HUES64 (cell line): ENCODE measurements at regions not wholly inside any gene's neighbourhood (a gene's known extent, or its start where the extent isn't known, plus 50 kb on each side); places are given as distances from the start of the nearest gene placed in this dataset.

Experiments used
- H3K27ac ChIP-seq: 2 replicates; pipeline ENCODE4 v1.7.0; 2013; ENCODE audit warnings: low read depth, low read length, inconsistent platforms
- H3K27me3 ChIP-seq: 2 replicates; pipeline ENCODE4 v1.6.1; 2013; ENCODE audit warnings: mild to moderate bottlenecking, low read length; ENCODE audit not compliant: insufficient read depth
- H3K36me3 ChIP-seq: 2 replicates; pipeline ENCODE4 v1.6.1; 2013; ENCODE audit warnings: mild to moderate bottlenecking, low read length; ENCODE audit not compliant: insufficient read depth
- H3K4me1 ChIP-seq: 2 replicates; pipeline ENCODE4 v1.6.1; 2013; ENCODE audit warnings: mild to moderate bottlenecking, low read length, moderate library complexity; ENCODE audit not compliant: insufficient read depth
- H3K4me3 ChIP-seq: 2 replicates; pipeline ENCODE4 v1.5.1; 2013; ENCODE audit warnings: mild to moderate bottlenecking, low read length, moderate library complexity
- H3K9ac ChIP-seq: 2 replicates; pipeline ENCODE4 v1.6.1; 2013; ENCODE audit warnings: mild to moderate bottlenecking, low read depth, low read length
- H3K9me3 ChIP-seq: 2 replicates; pipeline ENCODE4 v1.6.1; 2013; ENCODE audit warnings: low read depth, low read length; ENCODE audit not compliant: insufficient read depth
- WGBS: fragments of 150-250, 120-280 bp; methylation state at CpG from one replicate; pipeline ENCODE4 v1.1.7; 2013; ENCODE audit warnings: missing lambda C conversion rate; 5-methylcytosine and 5-hydroxymethylcytosine counted together

- Histone ChIP-seq H3K27me3 (no peaks in the 10 kb centered on the region), H3K27ac (no peak overlapping the region), H3K4me3 (no peak overlapping the region)
Measured at GRCh38 chr4:124253080-124253479, 459.5 kb downstream of the ANKRD50 start.

GRCh38 chr4:124262211-124263179 is 450.0 kb downstream of the ANKRD50 start:
- H3K9me3 ChIP-seq, result no peaks in the 10 kb centered on the region

More at GRCh38 chr4:124253080-124253479, 459.5 kb downstream of the ANKRD50 start:
- H3K4me1 ChIP-seq, result no peaks in the 10 kb centered on the region
- no peaks in the 10 kb centered on the region for H3K36me3 ChIP-seq
- H3K9me3 ChIP-seq, result no peaks in the 10 kb centered on the region
- H3K9ac ChIP-seq, result no peak overlapping the region

DNA sequence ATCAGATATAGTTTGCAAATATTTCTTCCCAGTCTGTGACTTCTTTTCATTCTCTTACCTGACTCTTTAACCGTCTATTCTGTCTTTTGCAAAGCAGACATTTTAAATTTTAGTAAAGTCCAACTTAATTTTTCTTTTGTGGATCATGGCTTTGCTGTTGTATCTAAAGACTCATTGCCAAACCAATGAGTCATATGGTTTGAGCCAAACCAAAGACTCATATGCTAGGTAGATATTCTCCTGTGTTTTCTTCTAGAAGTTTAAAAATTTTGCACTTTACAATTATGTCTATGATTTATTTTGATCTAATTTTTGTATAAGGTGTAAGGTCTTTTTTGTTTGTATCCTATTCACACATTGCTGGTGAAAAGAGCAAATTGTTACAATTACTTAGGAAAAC is 446.8 kb downstream of the ANKRD50 start:
- Histone ChIP-seq H3K4me1 (no peaks in the 10 kb centered on the region), H3K4me3 (no peak overlapping the region), H3K9ac (no peak overlapping the region), H3K36me3 (no peaks in the 10 kb centered on the region), H3K9me3 (no peaks in the 10 kb centered on the region), H3K27ac (no peak overlapping the region), H3K27me3 (no peaks in the 10 kb centered on the region)
- 100% methylated on average over 1 of the region's 1 CpG for WGBS

More at GRCh38 chr4:124262211-124263179, 450.0 kb downstream of the ANKRD50 start:
- H3K4me1 ChIP-seq, result no peaks in the 10 kb centered on the region
- H3K36me3 ChIP-seq, result no peaks in the 10 kb centered on the region
- 36% methylated on average over 7 of the region's 7 CpGs for WGBS
- H3K27ac ChIP-seq, result no peak overlapping the region
- H3K9ac ChIP-seq, result no peak overlapping the region
- no peaks in the 10 kb centered on the region for H3K27me3 ChIP-seq
- H3K4me3 ChIP-seq, result no peak overlapping the region

GRCh38 chr4:124266721-124267120 is 445.8 kb downstream of the ANKRD50 start:
- 69% methylated on average over 3 of the region's 3 CpGs for WGBS
- Histone ChIP-seq H3K27me3 (no peaks in the 10 kb centered on the region), H3K27ac (no peak overlapping the region), H3K4me1 (no peaks in the 10 kb centered on the region), H3K9me3 (no peaks in the 10 kb centered on the region), H3K36me3 (no peaks in the 10 kb centered on the region), H3K9ac (no peak overlapping the region), H3K4me3 (no peak overlapping the region)

GRCh38 chr4:124276461-124276860 is 436.1 kb downstream of the ANKRD50 start:
- no peaks in the 10 kb centered on the region for H3K27me3 ChIP-seq
- no peaks in the 10 kb centered on the region for H3K9me3 ChIP-seq
- no peaks in the 10 kb centered on the region for H3K36me3 ChIP-seq
- H3K9ac ChIP-seq, result no peak overlapping the region
- H3K4me3 ChIP-seq, result no peak overlapping the region
- H3K4me1 ChIP-seq, result no peaks in the 10 kb centered on the region
- H3K27ac ChIP-seq, result no peak overlapping the region

- Histone ChIP-seq H3K9ac (no peak overlapping the region), H3K27me3 (no peaks in the 10 kb centered on the region), H3K9me3 (no peaks in the 10 kb centered on the region), H3K36me3 (no peaks in the 10 kb centered on the region), H3K4me3 (no peak overlapping the region), H3K27ac (no peak overlapping the region), H3K4me1 (no peaks in the 10 kb centered on the region)
- WGBS, result 98% methylated on average over 2 of the region's 2 CpGs
Measured at GRCh38 chr4:124277691-124278090, 434.8 kb downstream of the ANKRD50 start.

DNA sequence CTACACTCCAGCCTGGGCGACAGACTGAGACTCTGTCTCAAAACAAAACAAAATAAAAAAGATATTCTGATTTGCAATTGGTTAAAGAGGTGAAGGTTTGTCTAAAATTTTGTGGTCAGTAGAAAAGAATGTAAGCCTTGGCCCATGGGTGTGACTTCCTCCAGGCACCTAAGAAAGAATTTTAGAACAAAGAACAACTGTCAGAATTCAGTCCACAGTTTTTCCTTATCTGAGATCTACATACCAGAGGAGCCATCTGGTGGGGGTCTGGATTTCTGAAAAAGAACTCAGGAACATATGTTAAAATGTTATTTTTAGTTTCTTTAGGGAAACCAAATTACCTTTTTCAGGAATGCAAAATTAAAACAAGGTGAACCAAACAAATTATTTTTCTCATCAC is 434.1 kb downstream of the ANKRD50 start:
- H3K4me3 ChIP-seq, result no peak overlapping the region
- no peak overlapping the region for H3K9ac ChIP-seq
- no CpG with 5 or more reads among the region's 1 CpG for WGBS
- no peaks in the 10 kb centered on the region for H3K36me3 ChIP-seq
- no peaks in the 10 kb centered on the region for H3K4me1 ChIP-seq
- no peak overlapping the region for H3K27ac ChIP-seq
- no peaks in the 10 kb centered on the region for H3K27me3 ChIP-seq
- no peaks in the 10 kb centered on the region for H3K9me3 ChIP-seq

GRCh38 chr4:124279741-124280140 is 432.8 kb downstream of the ANKRD50 start:
- Histone ChIP-seq H3K27ac (no peak overlapping the region), H3K9me3 (no peaks in the 10 kb centered on the region)
- 100% methylated on average over 1 of the region's 2 CpGs for WGBS

GRCh38 chr4:124282301-124282898 is 430.1 kb downstream of the ANKRD50 start:
- Histone ChIP-seq H3K9ac (no peak overlapping the region), H3K4me3 (no peak overlapping the region), H3K27ac (no peak overlapping the region), H3K4me1 (no peaks in the 10 kb centered on the region), H3K9me3 (no peaks in the 10 kb centered on the region), H3K36me3 (no peaks in the 10 kb centered on the region), H3K27me3 (no peaks in the 10 kb centered on the region)
- WGBS, result 88% methylated on average over 4 of the region's 4 CpGs

More at GRCh38 chr4:124279741-124280140, 432.8 kb downstream of the ANKRD50 start:
- H3K9ac ChIP-seq, result no peak overlapping the region
- no peak overlapping the region for H3K4me3 ChIP-seq
- H3K36me3 ChIP-seq, result no peaks in the 10 kb centered on the region
- no peaks in the 10 kb centered on the region for H3K27me3 ChIP-seq
- no peaks in the 10 kb centered on the region for H3K4me1 ChIP-seq

GRCh38 chr4:124288706-124289486 is 423.6 kb downstream of the ANKRD50 start:
- Histone ChIP-seq H3K4me3 (no peak overlapping the region), H3K27me3 (no peaks in the 10 kb centered on the region), H3K9ac (no peak overlapping the region), H3K4me1 (no peaks in the 10 kb centered on the region), H3K9me3 (no peaks in the 10 kb centered on the region), H3K36me3 (no peaks in the 10 kb centered on the region), H3K27ac (no peak overlapping the region)
- 100% methylated on average over 1 of the region's 2 CpGs for WGBS

GRCh38 chr4:124290678-124291077 is 421.9 kb downstream of the ANKRD50 start:
- no peaks in the 10 kb centered on the region for H3K36me3 ChIP-seq
- H3K27ac ChIP-seq, result no peak overlapping the region
- no peaks in the 10 kb centered on the region for H3K4me1 ChIP-seq
- no peak overlapping the region for H3K4me3 ChIP-seq
- H3K27me3 ChIP-seq, result no peaks in the 10 kb centered on the region
- WGBS, result 83% methylated on average over 1 of the region's 1 CpG
- no peak overlapping the region for H3K9ac ChIP-seq
- no peaks in the 10 kb centered on the region for H3K9me3 ChIP-seq
